ENCODE measurements at regions not wholly inside any gene's neighbourhood (a gene's known extent, or its start where the extent isn't known, plus 50 kb on each side); places are given as distances from the start of the nearest gene placed in this dataset.
"Not testable (repeated sequence)": the region's sequence is repeated elsewhere in the genome, so short reads cannot be mapped to it uniquely, and the experiment has no call there.

DNA sequence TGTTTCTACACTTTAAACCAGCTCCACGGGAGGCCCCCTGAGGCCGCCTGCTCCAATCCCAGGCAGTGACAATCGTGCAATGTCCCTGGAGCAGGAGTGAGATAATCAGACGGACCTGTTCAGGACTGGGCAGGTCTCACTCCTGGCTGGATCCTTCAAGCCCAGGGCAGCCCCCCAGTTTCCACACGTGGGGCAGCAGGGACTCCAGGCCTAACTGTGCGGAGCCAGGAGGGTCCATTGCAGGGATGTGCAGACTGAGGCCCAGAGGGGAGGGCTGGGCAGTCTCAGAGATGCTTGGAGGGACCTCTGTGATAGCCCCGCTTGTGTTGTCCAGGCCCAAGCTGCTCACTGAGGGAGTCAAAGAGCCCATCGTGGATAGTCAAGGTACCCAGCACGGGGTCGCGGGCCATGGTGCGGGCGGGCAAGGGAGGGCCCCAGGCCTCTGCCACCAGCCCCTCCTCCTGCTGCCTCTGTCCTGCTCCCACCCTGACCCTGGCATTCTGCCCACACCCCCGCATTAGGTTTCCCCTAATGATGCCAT, 110.5 kb upstream of the KCTD7 start:
- H3K4me3 ChIP-seq (ENCODE audit: low read depth, low read length) = no peak overlapping the region
- TF ChIP-seq CTCF (IDR thresholded peaks at IDR 0.05; ENCODE audit: low read depth, low read length) = no peak

GRCh38 chr7:66521675-66522074, 107.0 kb upstream of the KCTD7 start:
- H3K4me3 ChIP-seq (ENCODE audit: low read depth, low read length) = no peak overlapping the region
- TF ChIP-seq CTCF (IDR thresholded peaks at IDR 0.05; ENCODE audit: low read depth, low read length) = no peak

- no peak overlapping the region for H3K4me3 ChIP-seq (ENCODE audit: low read depth, low read length)
- no peak for TF ChIP-seq CTCF (IDR thresholded peaks at IDR 0.05; ENCODE audit: low read depth, low read length)
Observed at GRCh38 chr7:66522518-66522917, 106.2 kb upstream of the KCTD7 start.

DNA sequence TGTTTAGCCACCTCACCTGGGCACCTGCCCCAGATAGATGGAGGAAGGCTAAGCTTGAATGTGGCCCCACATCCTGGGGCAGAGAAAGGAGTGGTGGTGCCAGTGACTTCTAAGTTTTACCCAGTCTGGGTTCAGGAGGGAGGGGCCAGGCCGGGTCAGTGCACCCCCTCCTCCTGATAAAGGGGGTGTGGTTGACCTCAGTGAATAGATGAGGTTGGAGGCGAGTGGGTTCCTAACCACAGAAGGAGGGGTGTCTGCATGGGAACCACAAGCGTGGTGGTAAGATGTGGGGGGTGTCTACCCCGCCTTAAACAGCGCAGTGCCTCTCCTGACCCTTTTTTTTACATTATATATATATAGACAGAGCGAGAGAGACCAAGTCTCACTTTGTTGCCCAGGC, 105.3 kb upstream of the KCTD7 start:
- TF ChIP-seq CTCF (IDR thresholded peaks at IDR 0.05; ENCODE audit: low read depth, low read length) = no peak
- H3K4me3 ChIP-seq (ENCODE audit: low read depth, low read length) = no peak overlapping the region

DNA sequence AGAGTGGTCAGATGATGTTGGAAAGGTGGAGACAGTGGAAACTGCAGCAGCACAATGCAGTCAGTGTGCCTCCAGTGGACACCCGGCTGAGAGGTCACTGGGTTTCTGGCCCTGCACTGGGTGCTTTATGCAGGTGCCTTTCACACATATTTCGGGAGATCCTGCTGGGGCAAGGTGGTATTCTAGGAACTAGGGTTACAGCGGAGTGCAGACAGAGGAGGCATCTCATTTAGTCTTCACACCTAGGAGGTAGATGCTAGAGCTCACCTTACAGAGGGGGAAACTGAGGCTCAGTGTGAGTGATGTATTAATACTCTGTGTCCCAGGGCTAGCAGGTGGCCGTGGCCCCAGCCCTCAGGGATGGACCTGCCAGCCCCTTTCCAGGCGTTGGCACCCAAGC, 103.9 kb upstream of the KCTD7 start:
- H3K4me3 ChIP-seq (ENCODE audit: low read depth, low read length) = no peak overlapping the region
- no peak for TF ChIP-seq CTCF (IDR thresholded peaks at IDR 0.05; ENCODE audit: low read depth, low read length)

DNA sequence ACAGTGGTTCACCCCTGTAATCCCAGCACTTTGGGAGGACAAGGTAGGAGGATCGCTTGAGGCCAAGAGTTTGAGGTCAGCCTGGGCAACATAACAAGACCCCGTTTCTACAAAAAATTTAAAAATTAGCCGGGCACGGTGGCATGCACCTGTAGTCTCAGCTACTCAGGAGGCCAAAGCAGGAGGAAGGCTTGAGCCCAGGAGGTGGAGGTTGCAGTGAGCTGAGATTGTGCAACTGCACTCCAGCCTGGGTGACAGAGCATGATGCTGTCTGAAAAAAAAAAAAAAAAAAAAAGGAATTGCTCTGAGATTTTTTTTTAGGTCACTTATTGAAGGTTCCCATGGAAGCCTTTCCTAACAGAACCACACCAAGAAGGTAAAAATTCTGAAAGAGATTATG, 101.9 kb upstream of the KCTD7 start:
- H3K4me3 ChIP-seq (ENCODE audit: low read depth, low read length) = not testable (repeated sequence)

DNA sequence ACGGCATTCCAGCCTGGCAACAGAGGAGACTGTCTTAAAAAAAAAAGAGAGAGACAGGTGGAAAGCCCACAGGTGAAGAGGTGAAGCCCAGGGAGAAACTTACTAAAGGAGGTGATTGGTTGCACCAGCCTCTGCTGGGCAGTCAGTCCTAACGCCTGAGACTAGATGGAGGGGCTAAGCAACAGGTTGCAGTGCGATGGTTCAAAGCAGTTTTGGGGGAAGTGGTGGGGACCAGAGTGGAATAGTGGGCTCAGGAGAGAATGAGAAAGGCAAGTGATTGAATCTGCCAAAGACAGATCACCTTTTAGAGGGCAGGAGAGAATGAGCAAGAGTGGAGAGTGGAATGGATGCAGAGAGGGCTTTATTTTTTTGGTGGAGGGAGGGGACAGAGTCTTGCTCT, 100.0 kb upstream of the KCTD7 start:
- no peak overlapping the region for H3K4me3 ChIP-seq (ENCODE audit: low read depth, low read length)
- no peak for TF ChIP-seq CTCF (IDR thresholded peaks at IDR 0.05; ENCODE audit: low read depth, low read length)

DNA sequence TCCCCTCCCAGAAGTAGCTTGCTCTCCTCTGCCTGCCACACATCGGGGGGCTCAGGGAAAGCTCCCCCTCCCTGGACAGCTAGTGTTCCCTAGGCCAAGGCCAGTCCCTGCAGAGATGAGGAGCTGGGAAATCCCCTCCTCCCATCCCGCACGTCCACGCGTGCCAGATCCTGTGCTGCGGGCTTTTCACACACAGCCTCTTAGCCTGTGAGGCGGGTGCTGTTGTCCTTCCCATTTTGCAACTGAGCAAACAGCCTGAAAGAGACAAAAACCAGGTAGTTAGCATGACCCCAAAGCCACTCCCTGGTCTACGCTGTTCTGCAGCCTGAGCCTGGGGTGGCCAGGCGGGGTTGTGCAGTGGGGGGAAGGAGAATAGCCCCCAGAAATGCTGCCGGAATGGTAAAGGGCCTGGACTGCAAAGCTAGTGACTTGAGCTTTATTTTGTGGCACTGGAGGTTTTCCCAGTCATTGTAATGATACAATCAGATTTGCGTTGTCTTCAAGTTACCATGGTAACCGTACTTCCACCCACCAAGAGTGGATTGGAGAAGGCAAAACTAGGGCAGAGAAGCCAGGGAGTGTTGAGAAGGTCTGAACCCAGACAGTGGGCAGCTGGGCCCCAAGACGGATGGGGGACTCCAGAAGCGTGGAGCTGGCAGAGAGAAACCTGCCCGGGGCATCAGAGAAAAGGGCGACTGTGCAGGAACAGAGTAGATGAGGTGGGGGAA, 98.6 kb upstream of the KCTD7 start:
- H3K4me3 ChIP-seq (ENCODE audit: low read depth, low read length) = no peak overlapping the region
- no peak for TF ChIP-seq CTCF (IDR thresholded peaks at IDR 0.05; ENCODE audit: low read depth, low read length)

Measured in WI38 (cell line).